ENCODE measurements at regions not wholly inside any gene's neighbourhood (a gene's known extent, or its start where the extent isn't known, plus 50 kb on each side); places are given as distances from the start of the nearest gene placed in this dataset.
"Not testable (repeated sequence)": the region's sequence is repeated elsewhere in the genome, so short reads cannot be mapped to it uniquely, and the experiment has no call there.

DNA sequence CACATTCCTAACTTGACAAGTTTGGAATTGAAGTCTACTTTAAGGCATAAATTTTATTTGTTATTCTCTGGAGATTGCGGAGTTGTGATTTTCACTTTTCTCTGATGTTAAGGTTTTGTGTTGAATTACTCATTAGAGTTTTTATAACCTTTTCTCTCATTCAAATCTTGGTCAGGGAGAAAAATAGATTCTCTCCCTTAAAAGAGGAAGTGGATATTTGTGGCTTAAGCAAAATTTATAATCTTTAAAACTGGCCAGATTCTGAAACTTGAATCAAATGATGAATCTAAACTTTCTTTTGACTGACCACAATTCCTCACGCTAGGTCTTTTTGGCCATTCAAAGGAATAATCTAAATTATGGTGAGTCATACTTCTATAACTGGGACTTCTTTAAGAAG, 361.4 kb downstream of the TEX13C start:
- Histone ChIP-seq H3K27ac (replicated peaks; ENCODE audit: low read length) (no peak overlapping the region), H2AK5ac (ENCODE audit: low read depth, low read length) (no peak overlapping the region), H4K8ac (ENCODE audit: low read depth, low read length) (no peak overlapping the region), H3K4me2 (ENCODE audit: insufficient read depth, low read length, poor library complexity, severe bottlenecking) (no peak overlapping the region), H2AFZ (ENCODE audit: low read length) (no peak overlapping the region), H3K79me1 (ENCODE audit: low read depth, low read length) (no peaks in the 10 kb centered on the region), H2BK120ac (ENCODE audit: low read depth, low read length) (no peak overlapping the region), H3K14ac (ENCODE audit: low read length) (no peak overlapping the region), H2BK12ac (ENCODE audit: low read length) (no peak overlapping the region), H3K4ac (ENCODE audit: low read length) (no peak overlapping the region), H3K36me3 (replicated peaks in 1 of 2; ENCODE audit: control insufficient read depth in 2 of 2, insufficient read depth in 2 of 2, low read length in 2 of 2) (no peaks in the 10 kb centered on the region), H4K91ac (ENCODE audit: low read depth, low read length, poor library complexity) (no peak overlapping the region), H3K4me1 (ENCODE audit: control insufficient read depth in 2 of 2, insufficient read depth in 1 of 2, low read depth in 1 of 2, low read length in 2 of 2) (no peaks in the 10 kb centered on the region), H3K27me3 (ENCODE audit: control insufficient read depth in 3 of 3, insufficient read depth in 3 of 3, low read depth in 1 of 3, low read length in 3 of 3) (no peaks in the 10 kb centered on the region), H3K9me3 (replicated peaks in 1 of 2; ENCODE audit: control insufficient read depth in 2 of 2, insufficient read depth in 1 of 2, low read depth in 1 of 2, low read length in 2 of 2) (no peaks in the 10 kb centered on the region), H2BK5ac (ENCODE audit: low read length) (no peak overlapping the region), H3K4me3 (ENCODE audit: low read length in 2 of 2) (no peak overlapping the region), H3K18ac (ENCODE audit: low read length) (no peak overlapping the region), H2BK15ac (ENCODE audit: low read length) (no peak overlapping the region), H3K9ac (ENCODE audit: low read depth, low read length, poor library complexity) (no peak overlapping the region), H3K23ac (ENCODE audit: low read depth, low read length, poor library complexity) (no peak overlapping the region)
- DNase-seq (ENCODE audit: low spot score): no peak
- WGBS, 2 donors (ENCODE audit: extremely low coverage in 2 of 2, insufficient read length in 2 of 2, insufficient replicate concordance in 1 of 2): no CpG with 5 or more reads among the region's 2 CpGs

DNA sequence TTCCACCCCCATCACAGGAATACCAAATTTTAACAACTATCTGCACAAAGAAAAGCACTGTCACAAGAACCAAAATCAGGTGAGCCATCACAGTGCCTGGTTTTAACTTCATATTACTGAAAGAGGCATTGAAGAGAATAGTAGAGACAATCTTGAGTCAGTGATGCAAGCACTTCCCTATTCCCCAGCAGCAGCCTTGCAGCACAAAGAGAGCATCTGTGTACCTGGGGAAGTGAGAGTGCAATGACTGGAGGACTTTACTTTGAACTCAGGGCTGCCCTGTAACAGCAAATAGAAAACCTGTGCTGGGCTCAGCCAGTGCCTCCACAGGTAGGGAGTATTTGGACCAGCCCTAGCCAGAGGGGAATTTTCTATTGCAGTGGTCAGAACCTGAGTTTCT, 361.8 kb downstream of the TEX13C start:
- H3K23ac ChIP-seq (ENCODE audit: low read depth, low read length, poor library complexity): no peak overlapping the region
- no peaks in the 10 kb centered on the region for H3K36me3 ChIP-seq (replicated peaks in 1 of 2; ENCODE audit: control insufficient read depth in 2 of 2, insufficient read depth in 2 of 2, low read length in 2 of 2)
- H3K9me3 ChIP-seq (replicated peaks in 1 of 2; ENCODE audit: control insufficient read depth in 2 of 2, insufficient read depth in 1 of 2, low read depth in 1 of 2, low read length in 2 of 2): no peaks in the 10 kb centered on the region
- no peak overlapping the region for H2BK5ac ChIP-seq (ENCODE audit: low read length)
- H3K79me1 ChIP-seq (ENCODE audit: low read depth, low read length): no peaks in the 10 kb centered on the region
- DNase-seq (ENCODE audit: low spot score): no peak
- H2BK120ac ChIP-seq (ENCODE audit: low read depth, low read length): no peak overlapping the region
- no peak overlapping the region for H3K18ac ChIP-seq (ENCODE audit: low read length)
- H3K4me1 ChIP-seq (ENCODE audit: control insufficient read depth in 2 of 2, insufficient read depth in 1 of 2, low read depth in 1 of 2, low read length in 2 of 2): no peaks in the 10 kb centered on the region
- H3K14ac ChIP-seq (ENCODE audit: low read length): no peak overlapping the region
- no peak overlapping the region for H2BK12ac ChIP-seq (ENCODE audit: low read length)
- H4K91ac ChIP-seq (ENCODE audit: low read depth, low read length, poor library complexity): no peak overlapping the region
- no peak overlapping the region for H3K4ac ChIP-seq (ENCODE audit: low read length)
- H3K9ac ChIP-seq (ENCODE audit: low read depth, low read length, poor library complexity): no peak overlapping the region
- H3K4me3 ChIP-seq (ENCODE audit: low read length in 2 of 2): no peak overlapping the region
- no peak overlapping the region for H3K4me2 ChIP-seq (ENCODE audit: insufficient read depth, low read length, poor library complexity, severe bottlenecking)
- H2AFZ ChIP-seq (ENCODE audit: low read length): no peak overlapping the region
- no peak overlapping the region for H4K8ac ChIP-seq (ENCODE audit: low read depth, low read length)
- H3K27ac ChIP-seq (replicated peaks; ENCODE audit: low read length): no peak overlapping the region
- no peaks in the 10 kb centered on the region for H3K27me3 ChIP-seq (ENCODE audit: control insufficient read depth in 3 of 3, insufficient read depth in 3 of 3, low read depth in 1 of 3, low read length in 3 of 3)
- H2AK5ac ChIP-seq (ENCODE audit: low read depth, low read length): no peak overlapping the region
- H2BK15ac ChIP-seq (ENCODE audit: low read length): no peak overlapping the region

DNA sequence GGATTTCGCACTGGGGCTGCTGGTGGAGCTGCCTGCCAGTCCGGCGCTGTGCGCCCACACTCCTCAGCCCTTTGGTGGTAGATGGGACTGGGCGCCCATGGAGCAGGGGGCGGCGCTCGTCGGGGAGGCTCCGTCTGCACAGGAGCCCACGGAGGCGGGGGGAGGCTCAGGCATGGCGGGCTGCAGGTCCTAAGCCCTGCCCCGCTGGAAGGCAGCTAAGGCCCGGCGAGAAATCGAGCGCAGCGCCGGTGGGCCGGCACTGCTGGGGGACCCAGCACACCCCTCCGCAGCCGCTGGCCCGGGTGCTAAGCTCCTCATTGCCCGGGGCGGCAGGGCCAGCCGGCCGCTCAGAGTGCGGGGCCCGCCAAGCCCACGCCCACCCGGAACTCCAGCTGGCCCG, 370.9 kb downstream of the TEX13C start:
- not testable (repeated sequence) for H2BK120ac ChIP-seq (ENCODE audit: low read depth, low read length); H2BK15ac ChIP-seq (ENCODE audit: low read length); H3K4me1 ChIP-seq (ENCODE audit: control insufficient read depth in 2 of 2, insufficient read depth in 1 of 2, low read depth in 1 of 2, low read length in 2 of 2); H3K4me3 ChIP-seq (ENCODE audit: low read length in 2 of 2); H3K9ac ChIP-seq (ENCODE audit: low read depth, low read length, poor library complexity); H3K23ac ChIP-seq (ENCODE audit: low read depth, low read length, poor library complexity); H3K27ac ChIP-seq (replicated peaks; ENCODE audit: low read length); H2BK5ac ChIP-seq (ENCODE audit: low read length); H3K27me3 ChIP-seq (ENCODE audit: control insufficient read depth in 3 of 3, insufficient read depth in 3 of 3, low read depth in 1 of 3, low read length in 3 of 3); H2AK5ac ChIP-seq (ENCODE audit: low read depth, low read length); H3K36me3 ChIP-seq (replicated peaks in 1 of 2; ENCODE audit: control insufficient read depth in 2 of 2, insufficient read depth in 2 of 2, low read length in 2 of 2); H2AFZ ChIP-seq (ENCODE audit: low read length); DNase-seq (ENCODE audit: low spot score); H3K4me2 ChIP-seq (ENCODE audit: insufficient read depth, low read length, poor library complexity, severe bottlenecking); H4K91ac ChIP-seq (ENCODE audit: low read depth, low read length, poor library complexity); H4K8ac ChIP-seq (ENCODE audit: low read depth, low read length); H2BK12ac ChIP-seq (ENCODE audit: low read length); H3K14ac ChIP-seq (ENCODE audit: low read length); H3K9me3 ChIP-seq (replicated peaks in 1 of 2; ENCODE audit: control insufficient read depth in 2 of 2, insufficient read depth in 1 of 2, low read depth in 1 of 2, low read length in 2 of 2); H3K79me1 ChIP-seq (ENCODE audit: low read depth, low read length); H3K18ac ChIP-seq (ENCODE audit: low read length); H3K4ac ChIP-seq (ENCODE audit: low read length)
- WGBS, 2 donors (ENCODE audit: extremely low coverage in 2 of 2, insufficient read length in 2 of 2, insufficient replicate concordance in 1 of 2): no CpG with 5 or more reads among the region's 33 CpGs

DNA sequence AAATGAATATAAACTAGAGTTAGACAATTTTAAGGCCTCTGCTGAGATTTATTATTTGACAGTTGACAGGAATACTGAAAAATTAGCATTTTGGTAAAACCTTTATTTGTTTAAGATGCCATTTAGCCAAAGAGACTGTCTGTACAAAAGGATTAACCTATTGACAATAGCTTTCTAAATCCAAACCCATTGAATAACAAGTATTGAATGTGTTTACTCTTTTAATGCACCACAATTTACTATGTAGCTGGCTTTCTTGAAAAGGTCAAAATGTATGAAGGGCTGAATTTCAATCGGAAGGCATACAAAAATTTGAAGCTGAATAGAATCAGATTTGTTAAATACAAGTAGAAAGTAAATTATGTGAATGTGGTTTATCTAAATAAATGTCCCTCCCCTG, 374.5 kb downstream of the TEX13C start:
- H3K18ac ChIP-seq (ENCODE audit: low read length): no peak overlapping the region
- H2AFZ ChIP-seq (ENCODE audit: low read length): no peak overlapping the region
- no peak overlapping the region for H2AK5ac ChIP-seq (ENCODE audit: low read depth, low read length)
- WGBS, 2 donors (ENCODE audit: extremely low coverage in 2 of 2, insufficient read length in 2 of 2, insufficient replicate concordance in 1 of 2): no CpG with 5 or more reads among the region's 1 CpG
- H2BK5ac ChIP-seq (ENCODE audit: low read length): no peak overlapping the region
- H3K79me1 ChIP-seq (ENCODE audit: low read depth, low read length): no peaks in the 10 kb centered on the region
- H3K36me3 ChIP-seq (replicated peaks in 1 of 2; ENCODE audit: control insufficient read depth in 2 of 2, insufficient read depth in 2 of 2, low read length in 2 of 2): no peaks in the 10 kb centered on the region
- H2BK15ac ChIP-seq (ENCODE audit: low read length): no peak overlapping the region
- no peaks in the 10 kb centered on the region for H3K9me3 ChIP-seq (replicated peaks in 1 of 2; ENCODE audit: control insufficient read depth in 2 of 2, insufficient read depth in 1 of 2, low read depth in 1 of 2, low read length in 2 of 2)
- no peak overlapping the region for H3K4me2 ChIP-seq (ENCODE audit: insufficient read depth, low read length, poor library complexity, severe bottlenecking)
- H3K27me3 ChIP-seq (ENCODE audit: control insufficient read depth in 3 of 3, insufficient read depth in 3 of 3, low read depth in 1 of 3, low read length in 3 of 3): no peaks in the 10 kb centered on the region
- H4K8ac ChIP-seq (ENCODE audit: low read depth, low read length): no peak overlapping the region
- no peaks in the 10 kb centered on the region for H3K4me1 ChIP-seq (ENCODE audit: control insufficient read depth in 2 of 2, insufficient read depth in 1 of 2, low read depth in 1 of 2, low read length in 2 of 2)
- no peak overlapping the region for H3K14ac ChIP-seq (ENCODE audit: low read length)
- H3K27ac ChIP-seq (replicated peaks; ENCODE audit: low read length): no peak overlapping the region
- H4K91ac ChIP-seq (ENCODE audit: low read depth, low read length, poor library complexity): no peak overlapping the region
- H2BK120ac ChIP-seq (ENCODE audit: low read depth, low read length): no peak overlapping the region
- no peak overlapping the region for H3K9ac ChIP-seq (ENCODE audit: low read depth, low read length, poor library complexity)
- H3K23ac ChIP-seq (ENCODE audit: low read depth, low read length, poor library complexity): no peak overlapping the region
- no peak overlapping the region for H2BK12ac ChIP-seq (ENCODE audit: low read length)
- no peak overlapping the region for H3K4ac ChIP-seq (ENCODE audit: low read length)
- H3K4me3 ChIP-seq (ENCODE audit: low read length in 2 of 2): no peak overlapping the region
- no peak for DNase-seq (ENCODE audit: low spot score)
